ENCODE measurements at regions not wholly inside any gene's neighbourhood (a gene's known extent, or its start where the extent isn't known, plus 50 kb on each side); places are given as distances from the start of the nearest gene placed in this dataset.

- no peak overlapping the region for H3K27ac Mint-ChIP-seq
- no peaks in the 10 kb centered on the region for H3K9me3 Mint-ChIP-seq
These were observed 362.7 kb upstream of the SFSWAP start for GRCh38 chr12:131348231-131348630.

GRCh38 chr12:131348646-131349045 is 362.2 kb upstream of the SFSWAP start:
- Mint-ChIP-seq H3K4me3 (no peak overlapping the region), H3K27ac (no peak overlapping the region)
- no peak for DNase-seq

More at GRCh38 chr12:131348231-131348630, 362.7 kb upstream of the SFSWAP start:
- Mint-ChIP-seq H3K36me3 (ENCODE audit: low read depth) (no peaks in the 10 kb centered on the region), H3K27me3 (no peaks in the 10 kb centered on the region), H3K4me1 (no peaks in the 10 kb centered on the region), H3K4me3 (no peak overlapping the region)
- intact Hi-C loops (cut with micrococcal nuclease) = no loop called here
- no peak for DNase-seq

GRCh38 chr12:131349397-131350127 is 361.3 kb upstream of the SFSWAP start:
- no peaks in the 10 kb centered on the region for H3K4me1 Mint-ChIP-seq
- no peak for DNase-seq
- intact Hi-C loops (cut with micrococcal nuclease) = no loop called here
- H3K27me3 Mint-ChIP-seq = no peaks in the 10 kb centered on the region
- H3K27ac Mint-ChIP-seq = no peak overlapping the region
- no peaks in the 10 kb centered on the region for H3K36me3 Mint-ChIP-seq (ENCODE audit: low read depth)
- no peaks in the 10 kb centered on the region for H3K9me3 Mint-ChIP-seq
- no peak overlapping the region for H3K4me3 Mint-ChIP-seq

More at GRCh38 chr12:131348646-131349045, 362.2 kb upstream of the SFSWAP start:
- Mint-ChIP-seq H3K27me3 (no peaks in the 10 kb centered on the region), H3K4me1 (no peaks in the 10 kb centered on the region), H3K9me3 (no peaks in the 10 kb centered on the region), H3K36me3 (ENCODE audit: low read depth) (no peaks in the 10 kb centered on the region)
- intact Hi-C loops (cut with micrococcal nuclease) = no loop called here

GRCh38 chr12:131350943-131351318 is 360.0 kb upstream of the SFSWAP start:
- no peaks in the 10 kb centered on the region for H3K27me3 Mint-ChIP-seq
- H3K27ac Mint-ChIP-seq = no peak overlapping the region
- intact Hi-C loops (cut with micrococcal nuclease) = no loop called here
- DNase-seq = no peak
- H3K4me3 Mint-ChIP-seq = no peak overlapping the region
- no peaks in the 10 kb centered on the region for H3K4me1 Mint-ChIP-seq
- no peaks in the 10 kb centered on the region for H3K36me3 Mint-ChIP-seq (ENCODE audit: low read depth)
- H3K9me3 Mint-ChIP-seq = no peaks in the 10 kb centered on the region

- Mint-ChIP-seq H3K27ac (no peak overlapping the region), H3K4me3 (no peak overlapping the region), H3K4me1 (no peaks in the 10 kb centered on the region), H3K27me3 (no peaks in the 10 kb centered on the region), H3K36me3 (ENCODE audit: low read depth) (no peaks in the 10 kb centered on the region), H3K9me3 (no peaks in the 10 kb centered on the region)
- intact Hi-C loops (cut with micrococcal nuclease) = no loop called here
- no peak for DNase-seq
These were observed 359.4 kb upstream of the SFSWAP start for GRCh38 chr12:131351319-131352028.

- Mint-ChIP-seq H3K36me3 (ENCODE audit: low read depth) (no peaks in the 10 kb centered on the region), H3K27ac (no peak overlapping the region), H3K9me3 (no peaks in the 10 kb centered on the region), H3K4me1 (no peaks in the 10 kb centered on the region), H3K4me3 (no peak overlapping the region), H3K27me3 (no peaks in the 10 kb centered on the region)
- intact Hi-C loops (cut with micrococcal nuclease) = no loop called here
- DNase-seq = no peak
These were observed 358.5 kb upstream of the SFSWAP start for GRCh38 chr12:131352296-131352900.

- Mint-ChIP-seq H3K4me1 (no peaks in the 10 kb centered on the region), H3K4me3 (no peak overlapping the region), H3K27ac (no peak overlapping the region), H3K27me3 (no peaks in the 10 kb centered on the region), H3K36me3 (ENCODE audit: low read depth) (no peaks in the 10 kb centered on the region), H3K9me3 (no peaks in the 10 kb centered on the region)
- DNase-seq = no peak
- intact Hi-C loops (cut with micrococcal nuclease) = no loop called here
These were observed 357.5 kb upstream of the SFSWAP start for GRCh38 chr12:131353376-131353775.

- no peaks in the 10 kb centered on the region for H3K9me3 Mint-ChIP-seq
- DNase-seq = no peak
- no peaks in the 10 kb centered on the region for H3K4me1 Mint-ChIP-seq
- intact Hi-C loops (cut with micrococcal nuclease) = no loop called here
- no peak overlapping the region for H3K27ac Mint-ChIP-seq
- no peak overlapping the region for H3K4me3 Mint-ChIP-seq
- H3K27me3 Mint-ChIP-seq = no peaks in the 10 kb centered on the region
- no peaks in the 10 kb centered on the region for H3K36me3 Mint-ChIP-seq (ENCODE audit: low read depth)
These were observed 357.1 kb upstream of the SFSWAP start for GRCh38 chr12:131353826-131354225.

GRCh38 chr12:131355361-131356245 is 355.3 kb upstream of the SFSWAP start:
- Mint-ChIP-seq H3K27me3 (peaks cover 6% of the 10 kb centered on the region), H3K36me3 (ENCODE audit: low read depth) (no peaks in the 10 kb centered on the region), H3K4me1 (no peaks in the 10 kb centered on the region), H3K9me3 (no peaks in the 10 kb centered on the region), H3K4me3 (no peak overlapping the region), H3K27ac (no peak overlapping the region)
- no peak for DNase-seq
- intact Hi-C loops (cut with micrococcal nuclease) = no loop called here

- no peaks in the 10 kb centered on the region for H3K36me3 Mint-ChIP-seq (ENCODE audit: low read depth)
- no peak for DNase-seq
- no peak overlapping the region for H3K4me3 Mint-ChIP-seq
- no peaks in the 10 kb centered on the region for H3K9me3 Mint-ChIP-seq
- intact Hi-C loops (cut with micrococcal nuclease) = no loop called here
- H3K27me3 Mint-ChIP-seq = peaks cover 9% of the 10 kb centered on the region
- H3K27ac Mint-ChIP-seq = no peak overlapping the region
- H3K4me1 Mint-ChIP-seq = no peaks in the 10 kb centered on the region
These were observed 354.3 kb upstream of the SFSWAP start for GRCh38 chr12:131356485-131357184.

GRCh38 chr12:131357185-131357747 is 353.6 kb upstream of the SFSWAP start:
- H3K9me3 Mint-ChIP-seq = no peaks in the 10 kb centered on the region
- intact Hi-C loops (cut with micrococcal nuclease) = no loop called here
- H3K4me3 Mint-ChIP-seq = no peak overlapping the region
- H3K36me3 Mint-ChIP-seq (ENCODE audit: low read depth) = no peaks in the 10 kb centered on the region
- peaks cover 9% of the 10 kb centered on the region for H3K27me3 Mint-ChIP-seq
- no peak for DNase-seq
- no peaks in the 10 kb centered on the region for H3K4me1 Mint-ChIP-seq
- no peak overlapping the region for H3K27ac Mint-ChIP-seq

GRCh38 chr12:131357920-131358319 is 353.0 kb upstream of the SFSWAP start:
- Mint-ChIP-seq H3K4me3 (no peak overlapping the region), H3K4me1 (no peaks in the 10 kb centered on the region), H3K9me3 (no peaks in the 10 kb centered on the region), H3K27me3 (peaks cover 9% of the 10 kb centered on the region), H3K27ac (no peak overlapping the region), H3K36me3 (ENCODE audit: low read depth) (no peaks in the 10 kb centered on the region)
- intact Hi-C loops (cut with micrococcal nuclease) = no loop called here
- no peak for DNase-seq
